HEK293 (cell line): ENCODE measurements at regions not wholly inside any gene's neighbourhood (a gene's known extent, or its start where the extent isn't known, plus 50 kb on each side); places are given as distances from the start of the nearest gene placed in this dataset.

Experiments used
- CTCF ChIP-seq: fragments of 450-650 bp; formaldehyde crosslinking; IDR thresholded peaks from 2 replicates; pipeline ENCODE4 v1.5.1; 2016; ENCODE audit warnings: missing biosample characterization, missing genetic modification characterization
- FEZF1 ChIP-seq: fragments of 450-650 bp; formaldehyde crosslinking; IDR thresholded peaks from 2 replicates; pipeline ENCODE4 v1.5.1; 2016; ENCODE audit warnings: missing biosample characterization, missing genetic modification characterization
- YY2 ChIP-seq: fragments of 450-650 bp; formaldehyde crosslinking; IDR thresholded peaks from 2 replicates; pipeline ENCODE4 v1.5.1; 2016; ENCODE audit warnings: missing biosample characterization, missing genetic modification characterization
- ZEB2 ChIP-seq: fragments of 450-650 bp; formaldehyde crosslinking; IDR thresholded peaks from 2 replicates; pipeline ENCODE4 v1.5.1; 2016; ENCODE audit warnings: missing biosample characterization, missing genetic modification characterization
- ZNF140 ChIP-seq: fragments of 450-650 bp; formaldehyde crosslinking; IDR thresholded peaks from 2 replicates; pipeline ENCODE4 v1.5.1; 2016; ENCODE audit warnings: missing biosample characterization, missing genetic modification characterization
- ZNF16 ChIP-seq: fragments of 450-650 bp; formaldehyde crosslinking; IDR thresholded peaks from 2 replicates; pipeline ENCODE4 v1.5.1; 2016; ENCODE audit warnings: low read depth, missing biosample characterization, missing genetic modification characterization
- ZNF311 ChIP-seq: fragments of 450-650 bp; formaldehyde crosslinking; IDR thresholded peaks from 2 replicates; pipeline ENCODE4 v1.5.1; 2017; ENCODE audit warnings: missing biosample characterization, missing genetic modification characterization, borderline replicate concordance
- ZNF530 ChIP-seq: fragments of 450-650 bp; formaldehyde crosslinking; IDR thresholded peaks from 2 replicates; pipeline ENCODE4 v1.5.1; 2016; ENCODE audit warnings: low read depth, missing biosample characterization, missing genetic modification characterization
- ZNF560 ChIP-seq: fragments of 450-650 bp; formaldehyde crosslinking; IDR thresholded peaks from 2 replicates; pipeline ENCODE4 v1.5.1; 2017; ENCODE audit warnings: missing biosample characterization, missing genetic modification characterization, borderline replicate concordance

GRCh38 chr2:181234487-181234891 is 222.7 kb upstream of the ITGA4 start:
- no peak for TF ChIP-seq ZNF311 (tag by site-specific recombination)
- no peak for TF ChIP-seq CTCF (tag by site-specific recombination)
- TF ChIP-seq ZNF16 (tag by site-specific recombination): no peak
- TF ChIP-seq FEZF1 (tag by site-specific recombination): no peak
- TF ChIP-seq ZNF140 (tag by site-specific recombination): no peak
- TF ChIP-seq ZNF530: no peak
- TF ChIP-seq ZNF560 (tag by site-specific recombination): no peak
- TF ChIP-seq YY2 (tag by site-specific recombination): no peak
- no peak for TF ChIP-seq ZEB2
